SK-N-MC (cell line): ENCODE measurements at regions not wholly inside any gene's neighbourhood (a gene's known extent, or its start where the extent isn't known, plus 50 kb on each side); places are given as distances from the start of the nearest gene placed in this dataset.

Experiments
- DNase-seq: peaks from one replicate; pipeline ENCODE4 v3.0.0-alpha.2; 2011; ENCODE audit warnings: low read depth, low spot score
- H3K27ac ChIP-seq: fragments of 200-600 bp; sonication (generic); 2 replicates; pipeline ENCODE4 v1.5.1; 2016; ENCODE audit warnings: mixed run types
- H3K36me3 ChIP-seq: fragments of 200-600 bp; sonication (generic); 2 replicates; pipeline ENCODE4 v1.6.1; 2017; ENCODE audit warnings: antibody characterized with exemption, low read length, mixed read lengths; ENCODE audit not compliant: insufficient read depth
- H3K4me3 ChIP-seq: fragments of 200-600 bp; sonication (generic); 2 replicates; pipeline ENCODE4 v1.5.1; 2016
- H3K9ac ChIP-seq: fragments of 200-600 bp; sonication (generic); 2 replicates; pipeline ENCODE4 v1.8.0; 2017; ENCODE audit warnings: mixed run types, mixed read lengths; ENCODE audit not compliant: insufficient read length
- H3K9me3 ChIP-seq: fragments of 200-600 bp; sonication (generic); 2 replicates; pipeline ENCODE4 v1.6.1; 2017; ENCODE audit warnings: low read depth, mild to moderate bottlenecking, antibody characterized with exemption, low read length, moderate library complexity, mixed read lengths
- EZH2 ChIP-seq: fragments of 200-600 bp; sonication (generic); IDR thresholded peaks from one replicate; pipeline ENCODE4 v1.6.1; 2017; ENCODE audit warnings: antibody characterized with exemption
- FOXP2 ChIP-seq: optimal IDR thresholded peaks from 2 replicates; pipeline ENCODE3; 2011; ENCODE audit warnings: mild to moderate bottlenecking, moderate library complexity; ENCODE audit not compliant: insufficient read depth; ENCODE audit errors: extremely low read length, control extremely low read depth
- POLR2AphosphoS5 ChIP-seq: IDR thresholded peaks from 2 replicates; pipeline ENCODE4 v1.6.1; 2012; ENCODE audit warnings: mild to moderate bottlenecking, low read depth, low read length, borderline replicate concordance

DNA sequence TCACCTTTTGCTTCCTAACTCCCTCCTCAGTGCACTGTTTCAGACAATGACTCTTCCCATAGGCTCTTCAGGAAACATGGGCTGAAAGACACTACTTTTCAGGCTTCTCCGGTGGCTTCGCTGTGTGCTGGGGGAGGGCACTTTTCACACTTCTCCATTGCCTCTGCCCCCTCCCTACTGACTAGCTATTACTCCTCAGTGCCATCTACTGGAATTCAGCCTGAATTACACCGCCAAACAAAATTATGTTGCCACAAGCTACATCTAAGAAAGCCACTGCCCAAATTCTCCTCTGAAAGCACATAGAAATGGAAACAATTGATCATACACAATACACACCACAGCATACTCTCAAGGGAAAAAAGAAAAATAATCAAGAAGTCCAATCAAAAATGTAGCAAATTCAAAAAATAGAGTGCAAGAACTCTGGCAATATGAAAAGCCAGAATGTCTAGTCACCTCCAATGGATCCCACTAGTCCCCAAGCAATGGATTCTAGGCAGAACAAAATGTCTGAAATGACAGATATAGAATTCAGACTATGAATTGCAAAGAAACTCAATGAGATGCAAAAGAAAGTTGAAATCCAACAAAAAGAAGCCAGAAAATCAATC is 1139.4 kb upstream of the GYPC start:
- Histone ChIP-seq H3K9me3 (no peaks in the 10 kb centered on the region), H3K36me3 (no peaks in the 10 kb centered on the region), H3K27ac (no peak overlapping the region), H3K9ac (no peak overlapping the region), H3K4me3 (no peak overlapping the region)
- DNase-seq = no peak
- TF ChIP-seq FOXP2 (no peak), EZH2 (no peak), POLR2AphosphoS5 (no peak)

DNA sequence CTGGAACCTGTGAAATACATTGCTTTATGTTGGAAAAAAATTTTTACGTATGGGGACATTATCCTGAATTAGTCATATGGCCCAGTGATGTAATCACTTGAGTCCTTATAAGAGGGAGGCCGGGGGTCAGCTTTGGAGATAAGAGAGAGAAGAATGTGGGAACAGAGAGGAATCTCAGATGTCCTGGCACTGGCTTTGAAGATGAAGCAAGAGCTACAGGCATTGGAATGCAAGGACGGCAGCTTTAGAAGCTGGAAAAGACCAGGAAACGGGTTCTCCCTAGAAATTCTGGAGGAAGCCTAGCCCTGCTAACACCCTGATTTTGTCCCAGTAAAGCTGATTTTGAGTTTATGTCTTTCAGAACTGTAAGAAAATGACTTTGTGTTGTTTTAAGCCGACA is 1129.9 kb upstream of the GYPC start:
- no peak overlapping the region for H3K4me3 ChIP-seq
- H3K27ac ChIP-seq = no peak overlapping the region
- no peak overlapping the region for H3K9ac ChIP-seq
- TF ChIP-seq EZH2 = no peak
- TF ChIP-seq FOXP2 = no peak
- TF ChIP-seq POLR2AphosphoS5 = no peak
- H3K9me3 ChIP-seq = no peaks in the 10 kb centered on the region
- no peak for DNase-seq
- no peaks in the 10 kb centered on the region for H3K36me3 ChIP-seq

DNA sequence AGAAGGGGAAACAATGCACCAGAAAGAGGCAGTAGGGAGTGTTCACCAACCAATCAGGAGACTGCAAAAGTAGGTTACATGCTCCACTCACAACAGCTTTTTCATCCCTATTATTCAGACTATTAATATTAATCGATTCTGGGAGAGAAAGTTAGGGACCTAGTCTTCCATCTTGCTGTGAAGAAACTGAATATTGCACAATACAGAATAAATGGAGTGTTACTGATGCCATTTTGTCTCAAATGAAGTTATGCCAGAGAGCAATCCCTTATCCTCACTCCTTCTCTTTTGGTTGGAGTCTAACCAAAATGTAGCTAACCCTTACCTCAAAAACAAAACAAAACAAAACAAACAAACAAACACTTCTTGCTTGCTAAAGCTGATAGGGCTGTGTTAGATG is 1120.9 kb upstream of the GYPC start:
- H3K36me3 ChIP-seq = no peaks in the 10 kb centered on the region
- no peak for DNase-seq
- H3K9ac ChIP-seq = no peak overlapping the region
- H3K27ac ChIP-seq = no peak overlapping the region
- H3K9me3 ChIP-seq = no peaks in the 10 kb centered on the region
- H3K4me3 ChIP-seq = no peak overlapping the region
- TF ChIP-seq POLR2AphosphoS5 (no peak), FOXP2 (no peak), EZH2 (no peak)

DNA sequence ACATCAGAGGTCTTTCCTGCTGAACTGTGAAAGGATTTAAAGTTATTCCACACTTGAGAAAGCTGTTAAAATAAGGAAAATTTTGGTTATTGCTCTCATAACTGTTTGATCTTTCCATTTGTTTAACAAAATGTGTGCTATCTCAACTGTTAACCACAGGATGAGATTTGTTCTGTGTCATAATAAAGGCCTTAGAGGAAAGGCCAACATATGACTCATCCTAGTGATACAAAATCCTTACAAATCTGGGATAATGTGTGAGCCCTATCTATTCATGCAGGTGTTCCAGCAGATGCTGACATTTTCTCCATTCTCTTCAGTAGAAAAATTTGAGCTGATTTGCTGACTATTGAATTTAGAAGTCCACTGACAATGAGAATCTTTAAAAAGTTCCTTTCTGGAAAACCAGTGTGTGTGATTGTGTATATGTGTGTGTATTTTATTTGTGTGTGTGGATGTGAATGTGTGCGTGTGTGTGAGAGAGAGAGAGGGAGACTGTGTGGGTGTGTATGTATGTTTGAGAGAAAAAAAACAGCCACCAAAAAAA is 1111.9 kb upstream of the GYPC start:
- Histone ChIP-seq H3K9ac (no peak overlapping the region), H3K4me3 (no peak overlapping the region), H3K27ac (no peak overlapping the region), H3K9me3 (no peaks in the 10 kb centered on the region), H3K36me3 (no peaks in the 10 kb centered on the region)
- no peak for TF ChIP-seq FOXP2
- no peak for DNase-seq

DNA sequence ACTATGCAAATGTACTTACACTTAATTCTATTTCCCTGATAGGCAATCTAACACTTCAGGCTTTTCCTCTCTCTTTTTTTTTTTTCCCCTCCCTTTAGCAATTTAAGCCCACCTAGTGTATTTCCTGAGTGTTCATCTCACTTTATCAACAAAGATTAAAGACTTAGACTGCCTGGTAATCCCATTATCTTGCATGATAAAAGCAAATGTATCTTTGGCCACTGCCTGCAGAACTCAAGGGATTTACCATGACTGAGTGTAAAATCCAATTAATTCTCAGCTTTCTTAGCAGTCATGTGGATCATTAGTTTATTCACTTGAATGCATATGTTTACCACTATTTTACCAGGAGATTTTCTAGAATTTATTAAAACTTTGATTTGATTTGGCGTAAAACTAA is 1102.2 kb upstream of the GYPC start:
- no peak for DNase-seq

DNA sequence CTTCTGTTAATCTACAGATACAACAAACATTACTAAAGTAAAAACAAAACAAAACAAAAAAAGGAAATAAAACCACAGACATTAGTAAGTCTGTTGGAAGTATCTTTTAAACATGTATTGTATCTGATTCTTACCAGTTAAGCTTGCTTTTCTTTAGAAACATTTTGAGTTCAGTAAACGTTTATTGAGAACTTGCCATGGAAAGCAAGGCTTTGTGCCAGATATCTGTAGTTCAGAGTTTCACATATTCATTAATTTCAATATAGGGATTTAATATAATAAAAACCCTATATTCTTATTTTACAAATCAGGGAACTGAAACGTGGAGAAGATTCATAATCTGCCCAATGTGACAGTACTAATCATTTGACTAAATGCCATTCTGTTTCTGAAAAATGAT is 1101.0 kb upstream of the GYPC start:
- Histone ChIP-seq H3K36me3 (no peaks in the 10 kb centered on the region), H3K4me3 (no peak overlapping the region), H3K9ac (no peak overlapping the region), H3K9me3 (no peaks in the 10 kb centered on the region), H3K27ac (no peak overlapping the region)
- no peak for DNase-seq
- TF ChIP-seq EZH2 (no peak), FOXP2 (no peak), POLR2AphosphoS5 (no peak)

More for the DNA sequence above, 1102.2 kb upstream of the GYPC start:
- TF ChIP-seq POLR2AphosphoS5 (no peak), EZH2 (no peak), FOXP2 (no peak)
- H3K27ac ChIP-seq = no peak overlapping the region
- no peak overlapping the region for H3K9ac ChIP-seq
- H3K36me3 ChIP-seq = no peaks in the 10 kb centered on the region
- no peaks in the 10 kb centered on the region for H3K9me3 ChIP-seq
- H3K4me3 ChIP-seq = no peak overlapping the region

DNA sequence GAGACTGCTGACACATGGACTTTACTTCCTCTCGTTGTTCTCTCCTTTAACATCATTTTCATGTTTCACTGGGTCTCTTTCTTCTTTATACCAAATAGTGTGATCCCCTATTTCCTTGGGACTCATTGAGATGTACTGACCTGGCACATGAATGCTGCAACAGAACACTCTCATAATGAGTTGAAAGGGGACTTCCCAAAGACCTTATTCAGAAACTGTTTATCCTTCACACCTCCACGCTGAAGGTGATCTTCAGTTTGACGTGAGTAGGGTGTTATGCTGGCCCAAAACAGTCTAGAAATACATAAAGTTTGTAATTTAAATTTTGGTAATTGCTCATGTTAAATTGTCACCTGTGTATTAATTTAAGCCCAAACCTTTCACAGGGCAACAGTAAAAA is 1096.8 kb upstream of the GYPC start:
- H3K36me3 ChIP-seq = no peaks in the 10 kb centered on the region
- DNase-seq = no peak
- no peak overlapping the region for H3K4me3 ChIP-seq
- H3K9me3 ChIP-seq = no peaks in the 10 kb centered on the region
- TF ChIP-seq EZH2 (no peak), POLR2AphosphoS5 (no peak), FOXP2 (no peak)
- H3K27ac ChIP-seq = no peak overlapping the region
- no peak overlapping the region for H3K9ac ChIP-seq

DNA sequence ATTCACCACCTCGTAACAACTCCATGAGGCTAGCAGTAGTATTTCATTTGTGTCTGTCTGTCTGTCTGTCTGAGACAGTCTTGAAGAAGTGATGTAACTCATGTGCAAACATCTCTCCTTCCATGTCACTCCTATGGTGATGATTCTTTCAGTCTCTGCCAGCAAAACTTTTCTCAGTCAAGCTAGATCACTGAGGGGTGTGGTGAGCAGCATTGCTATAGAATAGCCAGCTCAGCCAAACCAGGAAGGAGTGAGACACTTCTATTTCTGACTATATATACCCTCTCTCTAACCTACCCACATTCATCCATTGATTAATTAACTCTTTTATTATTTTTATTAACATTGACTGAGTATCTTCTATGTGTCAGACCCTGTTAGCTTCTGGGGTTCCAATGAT is 1095.1 kb upstream of the GYPC start:
- no peaks in the 10 kb centered on the region for H3K9me3 ChIP-seq
- TF ChIP-seq POLR2AphosphoS5 (no peak), FOXP2 (no peak), EZH2 (no peak)
- H3K9ac ChIP-seq = no peak overlapping the region
- no peak overlapping the region for H3K4me3 ChIP-seq
- H3K27ac ChIP-seq = no peak overlapping the region
- DNase-seq = no peak
- no peaks in the 10 kb centered on the region for H3K36me3 ChIP-seq

DNA sequence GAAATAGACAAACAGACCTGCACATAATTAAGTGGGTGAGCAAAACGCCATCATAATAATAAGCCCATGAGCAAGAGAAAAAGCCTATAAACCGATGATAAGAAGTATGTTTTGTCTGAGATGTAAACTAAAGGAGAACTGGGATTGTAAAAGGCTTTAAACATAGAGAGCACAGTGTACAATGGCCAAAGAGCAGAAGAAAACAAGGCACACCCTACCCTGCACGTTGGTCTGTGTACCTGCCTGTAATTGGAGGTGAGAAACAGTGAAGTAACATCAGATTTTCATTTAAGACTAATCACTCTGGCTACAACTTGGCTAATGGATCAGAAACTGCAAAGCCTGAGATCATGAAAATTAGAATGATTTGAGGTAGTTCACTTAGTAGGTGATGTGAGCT is 1094.7 kb upstream of the GYPC start:
- Histone ChIP-seq H3K36me3 (no peaks in the 10 kb centered on the region), H3K27ac (no peak overlapping the region), H3K9ac (no peak overlapping the region), H3K4me3 (no peak overlapping the region), H3K9me3 (no peaks in the 10 kb centered on the region)
- no peak for DNase-seq
- TF ChIP-seq FOXP2 = no peak
- no peak for TF ChIP-seq POLR2AphosphoS5
- no peak for TF ChIP-seq EZH2
